ENCODE measurements at regions not wholly inside any gene's neighbourhood (a gene's known extent, or its start where the extent isn't known, plus 50 kb on each side); places are given as distances from the start of the nearest gene placed in this dataset.
"Not testable (repeated sequence)": the region's sequence is repeated elsewhere in the genome, so short reads cannot be mapped to it uniquely, and the experiment has no call there.

GRCh38 chr20:19112828-19113227 lies 99.6 kb upstream of the SLC24A3 start:
- DNase-seq (ENCODE audit: low read depth in 2 of 2, low spot score in 1 of 2) = no peak

- no peak for DNase-seq (ENCODE audit: low read depth in 2 of 2, low spot score in 1 of 2)
Observed at GRCh38 chr20:19113343-19113930, 99.0 kb upstream of the SLC24A3 start.

GRCh38 chr20:19114410-19114809 lies 98.0 kb upstream of the SLC24A3 start:
- no peak for DNase-seq (ENCODE audit: low read depth in 2 of 2, low spot score in 1 of 2)

- no peak for DNase-seq (ENCODE audit: low read depth in 2 of 2, low spot score in 1 of 2)
Observed at GRCh38 chr20:19115581-19115980, 96.9 kb upstream of the SLC24A3 start.

- no peak for DNase-seq (ENCODE audit: low read depth in 2 of 2, low spot score in 1 of 2)
Observed at GRCh38 chr20:19120011-19120410, 92.4 kb upstream of the SLC24A3 start.

- DNase-seq (ENCODE audit: low read depth in 2 of 2, low spot score in 1 of 2) = no peak
Observed at GRCh38 chr20:19120569-19120968, 91.9 kb upstream of the SLC24A3 start.

GRCh38 chr20:19121463-19121862 lies 91.0 kb upstream of the SLC24A3 start:
- no peak for DNase-seq (ENCODE audit: low read depth in 2 of 2, low spot score in 1 of 2)

- DNase-seq (ENCODE audit: low read depth in 2 of 2, low spot score in 1 of 2) = no peak
Observed at GRCh38 chr20:19121916-19122315, 90.5 kb upstream of the SLC24A3 start.

GRCh38 chr20:19122395-19122794 lies 90.0 kb upstream of the SLC24A3 start:
- no peak for DNase-seq (ENCODE audit: low read depth in 2 of 2, low spot score in 1 of 2)

- DNase-seq (ENCODE audit: low read depth in 2 of 2, low spot score in 1 of 2) = no peak
Observed at GRCh38 chr20:19125508-19125907, 86.9 kb upstream of the SLC24A3 start.

- DNase-seq (ENCODE audit: low read depth in 2 of 2, low spot score in 1 of 2) = no peak
Observed at GRCh38 chr20:19129306-19129705, 83.1 kb upstream of the SLC24A3 start.

GRCh38 chr20:19129976-19130612 lies 82.3 kb upstream of the SLC24A3 start:
- no peak for DNase-seq (ENCODE audit: low read depth in 2 of 2, low spot score in 1 of 2)

- DNase-seq (ENCODE audit: low read depth in 2 of 2, low spot score in 1 of 2) = no peak
Observed at GRCh38 chr20:19130613-19130984, 81.8 kb upstream of the SLC24A3 start.

GRCh38 chr20:19137641-19138040 lies 74.8 kb upstream of the SLC24A3 start:
- DNase-seq (ENCODE audit: low read depth in 2 of 2, low spot score in 1 of 2) = no peak

GRCh38 chr20:19138758-19139157 lies 73.7 kb upstream of the SLC24A3 start:
- DNase-seq (ENCODE audit: low read depth in 2 of 2, low spot score in 1 of 2) = no peak

GRCh38 chr20:19139584-19139983 lies 72.9 kb upstream of the SLC24A3 start:
- DNase-seq (ENCODE audit: low read depth in 2 of 2, low spot score in 1 of 2) = not testable (repeated sequence)

GRCh38 chr20:19141998-19142397 lies 70.4 kb upstream of the SLC24A3 start:
- DNase-seq (ENCODE audit: low read depth in 2 of 2, low spot score in 1 of 2) = no peak

- DNase-seq (ENCODE audit: low read depth in 2 of 2, low spot score in 1 of 2) = no peak
Observed at GRCh38 chr20:19143890-19144289, 68.6 kb upstream of the SLC24A3 start.

- DNase-seq (ENCODE audit: low read depth in 2 of 2, low spot score in 1 of 2) = no peak
Observed at GRCh38 chr20:19161336-19161735, 51.1 kb upstream of the SLC24A3 start.
